DMS79 treated with DMSO at 0.1 percent for 48 hours (cell line): ENCODE measurements at regions not wholly inside any gene's neighbourhood (a gene's known extent, or its start where the extent isn't known, plus 50 kb on each side); places are given as distances from the start of the nearest gene placed in this dataset.
"Not testable (repeated sequence)": the region's sequence is repeated elsewhere in the genome, so short reads cannot be mapped to it uniquely, and the experiment has no call there.

Experiments
- DNase-seq: peaks from one replicate; lab custom pipeline; 2025; lab: John Stamatoyannopoulos, UW

DNA sequence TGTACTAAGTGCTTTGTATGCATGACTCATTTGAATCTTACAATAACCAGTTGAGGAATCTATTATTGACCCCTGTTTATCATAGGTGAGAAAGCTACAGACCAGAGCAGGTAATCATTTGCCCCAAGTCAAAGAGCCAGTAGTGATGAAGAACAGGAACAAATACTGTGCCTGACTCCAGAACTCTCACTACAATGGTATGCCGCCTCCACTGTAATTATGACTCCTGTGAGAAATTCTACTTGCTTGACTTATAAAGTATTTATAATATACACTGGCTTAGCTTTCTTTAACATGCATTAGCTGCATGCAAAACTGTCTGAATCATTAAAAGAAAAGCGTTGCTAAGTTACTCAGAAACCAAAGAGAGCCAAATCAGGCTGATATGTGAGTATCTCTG lies 92.6 kb downstream of the ZNF281 start:
- no peak for DNase-seq

DNA sequence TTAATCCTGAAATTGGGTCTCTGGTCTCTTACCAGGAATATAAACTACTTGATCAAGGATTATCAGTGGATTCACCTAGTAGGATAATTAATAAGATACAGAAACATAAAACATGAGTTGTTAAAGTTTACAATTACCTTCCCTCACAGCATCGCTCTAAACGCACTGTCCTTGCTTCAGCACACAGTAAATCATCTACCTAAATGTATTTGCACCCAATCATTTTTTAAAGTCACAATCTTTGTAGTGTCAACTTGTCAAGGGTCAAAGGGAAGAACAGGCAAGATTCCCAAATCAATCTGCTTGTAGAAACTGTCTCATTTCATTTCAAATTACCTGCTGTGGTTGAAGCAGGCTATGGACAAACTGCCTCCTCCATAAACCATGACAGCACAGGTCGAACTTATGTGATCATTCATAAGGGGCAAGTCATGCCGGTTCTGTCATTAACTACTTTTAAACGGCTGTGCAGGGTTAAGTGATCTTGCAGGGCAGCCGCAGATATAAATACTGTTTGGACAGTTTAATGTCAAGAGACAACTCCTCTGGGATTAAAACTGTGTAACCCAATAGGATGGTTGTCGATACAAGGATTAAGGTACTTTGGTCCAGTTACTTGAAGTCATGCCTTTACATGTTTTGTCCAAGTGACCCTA lies 93.6 kb downstream of the ZNF281 start:
- DNase-seq, result no peak

DNA sequence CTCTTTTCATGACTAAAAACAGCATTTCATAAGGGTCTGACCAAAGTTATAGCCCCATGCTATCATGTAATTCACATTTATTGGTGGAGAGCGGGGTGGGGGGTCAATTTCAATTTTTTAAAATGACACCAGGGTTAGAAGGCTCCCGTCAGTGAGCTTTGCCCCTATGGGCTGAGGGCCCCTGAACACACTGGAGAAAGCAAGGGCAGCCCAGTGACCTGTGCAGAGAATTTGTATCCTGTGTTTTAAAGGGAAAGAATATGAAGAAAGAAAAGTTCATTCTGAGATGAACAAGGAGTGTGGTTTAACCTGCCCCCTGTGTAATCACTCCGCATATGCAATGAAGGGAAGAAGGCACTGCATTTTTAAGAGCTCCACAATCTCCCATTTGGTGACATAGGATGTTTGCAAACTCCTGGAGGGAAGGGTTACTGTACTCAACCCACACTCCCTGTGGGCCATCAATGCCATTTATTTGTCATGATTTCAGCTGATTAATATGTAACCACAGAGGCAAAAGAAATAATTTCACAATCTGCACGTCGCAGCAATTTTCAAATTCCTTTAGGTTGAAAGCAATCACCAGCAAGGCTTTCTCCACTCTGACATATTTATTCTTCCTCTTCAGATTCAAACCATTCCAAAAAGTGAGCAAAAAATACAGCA lies 95.6 kb downstream of the ZNF281 start:
- no peak for DNase-seq

DNA sequence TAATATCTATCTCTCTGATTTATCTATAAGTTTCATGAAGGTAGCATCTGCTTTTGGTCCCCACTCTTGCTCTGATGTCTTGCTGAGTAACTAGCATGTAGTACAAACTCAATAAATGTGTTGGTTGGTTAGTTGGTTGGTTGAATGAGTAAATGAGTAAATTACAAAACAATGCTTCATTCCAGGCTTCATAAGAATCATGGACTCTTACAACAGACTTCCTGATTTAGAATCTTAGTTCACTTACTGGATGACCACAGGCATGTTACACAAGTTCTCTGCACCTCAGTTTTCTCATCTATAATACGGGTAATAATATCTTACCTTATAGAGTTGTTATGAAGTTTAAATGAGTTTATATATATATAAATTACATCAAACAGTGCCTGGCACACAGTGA lies 98.6 kb downstream of the ZNF281 start:
- no peak for DNase-seq

DNA sequence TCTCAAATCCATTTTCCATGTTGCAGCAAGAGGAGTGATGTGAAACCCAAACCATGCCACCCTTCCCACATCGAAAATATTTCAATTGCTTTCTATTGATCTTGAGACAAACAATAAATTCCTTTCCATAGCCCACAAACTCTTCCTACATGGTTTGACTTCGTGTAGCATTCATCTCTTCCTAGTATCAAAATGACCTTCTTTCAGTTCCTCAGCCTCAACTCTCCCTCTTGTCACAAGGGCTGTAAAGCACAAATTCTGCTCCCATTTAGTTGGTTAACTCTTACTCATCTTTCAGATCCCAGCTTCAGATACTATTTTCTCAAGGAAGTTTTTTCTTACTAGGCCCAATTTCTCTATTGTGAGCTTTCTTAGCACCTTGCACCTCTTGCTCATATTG lies 99.0 kb downstream of the ZNF281 start:
- no peak for DNase-seq

DNA sequence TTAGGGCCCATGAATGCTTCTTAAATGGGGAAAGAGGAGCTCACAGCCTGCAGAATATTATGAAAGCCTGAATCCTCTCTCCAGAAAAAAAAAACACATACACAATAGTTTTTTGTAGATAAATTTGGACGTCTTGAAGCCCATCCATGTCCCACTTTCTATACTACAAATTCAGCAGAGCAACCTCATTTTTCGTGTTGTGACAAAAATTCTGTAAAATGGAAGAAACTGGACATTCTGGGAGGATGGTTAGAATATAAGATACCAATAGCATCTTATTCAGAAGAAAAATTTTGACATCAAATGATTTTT lies 102.1 kb downstream of the ZNF281 start:
- DNase-seq, result no peak

DNA sequence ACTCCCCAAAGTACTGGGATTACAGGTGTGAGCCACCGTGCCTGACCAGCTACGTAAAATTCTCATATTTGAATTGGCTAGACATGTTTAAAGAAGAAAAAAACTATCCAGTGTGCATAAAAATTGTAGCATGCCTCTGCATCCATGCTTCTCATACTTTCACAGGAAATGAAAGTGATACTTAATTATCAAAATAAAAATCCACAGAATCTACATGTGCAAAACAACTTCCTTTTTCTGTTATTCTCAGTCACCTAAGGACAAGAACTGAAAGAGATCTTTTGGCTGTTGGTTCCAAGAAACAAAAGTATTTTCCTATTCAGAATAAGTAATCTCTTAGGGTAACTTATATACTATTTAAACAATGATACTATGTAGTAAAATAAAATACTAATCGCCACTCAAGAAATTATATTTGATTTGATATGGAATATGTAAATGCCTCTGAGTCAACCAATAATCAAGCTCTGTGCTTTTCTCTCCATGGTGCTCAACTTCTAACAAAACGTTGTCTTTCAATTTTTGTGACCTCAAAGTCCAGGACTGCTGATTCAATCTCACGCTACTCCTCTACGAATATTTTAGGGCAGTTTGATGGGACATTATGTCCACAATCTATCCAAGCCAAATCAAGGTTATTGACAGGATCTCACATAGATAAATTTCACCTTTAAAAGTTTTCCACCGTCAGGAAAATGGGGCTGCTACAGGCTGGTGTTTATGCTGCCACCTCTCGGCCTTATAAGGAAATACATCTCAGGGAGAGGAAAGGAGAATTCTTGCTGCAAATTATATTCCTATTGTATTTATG lies 102.7 kb downstream of the ZNF281 start:
- peak; percentile 7 for DNase-seq

DNA sequence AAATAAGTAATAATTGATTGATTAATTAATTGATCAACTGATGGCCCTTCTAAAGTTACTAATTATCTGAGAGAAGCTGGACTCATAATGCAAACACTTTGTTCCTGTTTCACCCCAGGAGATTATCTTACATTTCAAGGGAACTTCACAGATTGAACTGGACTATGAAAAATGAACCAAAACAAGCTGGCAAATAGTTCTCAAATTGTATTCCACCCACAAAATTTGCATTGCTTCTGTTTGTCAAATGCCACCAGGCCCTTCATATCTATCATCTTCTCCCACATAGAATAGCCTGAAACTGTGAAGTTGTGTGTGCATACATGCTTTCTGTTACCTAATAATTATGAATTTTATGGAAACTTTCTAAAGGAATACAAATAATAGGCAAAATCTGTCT lies 104.0 kb downstream of the ZNF281 start:
- no peak for DNase-seq

DNA sequence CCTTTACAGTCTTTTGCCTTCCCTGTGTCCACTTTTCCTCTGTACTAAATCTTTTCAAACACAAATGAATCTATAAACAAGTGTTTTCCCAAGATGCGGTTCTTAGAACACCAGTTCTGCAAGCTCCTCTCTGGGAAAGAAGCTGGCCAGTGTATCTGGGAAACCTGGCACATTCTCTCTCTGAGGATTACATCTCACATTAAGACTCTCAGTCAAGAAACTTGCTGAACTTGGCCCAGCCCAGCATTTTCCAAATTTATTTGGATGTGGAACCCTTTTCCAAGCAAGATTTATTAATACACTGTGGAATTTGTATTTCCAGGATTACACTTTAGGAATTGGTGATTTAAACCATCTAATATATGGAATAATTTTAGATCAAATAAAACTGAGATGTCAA lies 105.7 kb downstream of the ZNF281 start:
- no peak for DNase-seq

DNA sequence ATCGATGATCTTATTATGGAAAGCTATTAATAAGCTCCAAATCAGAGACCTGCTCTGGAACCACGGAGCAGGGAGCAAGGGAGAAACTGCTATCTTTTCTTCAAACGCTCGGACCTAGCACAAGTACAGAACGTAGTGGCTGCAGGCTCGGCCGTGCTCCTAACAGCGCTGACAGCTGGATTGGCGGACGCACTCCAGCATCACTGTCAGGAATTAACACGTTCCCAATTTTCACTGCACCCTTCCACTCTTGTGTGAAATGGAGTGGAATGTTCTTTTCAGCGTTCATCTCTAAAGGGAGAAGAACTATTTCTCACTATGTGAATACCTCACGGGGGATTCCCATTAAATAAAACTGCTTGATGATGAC lies 106.9 kb downstream of the ZNF281 start:
- peak; percentile 22 for DNase-seq

DNA sequence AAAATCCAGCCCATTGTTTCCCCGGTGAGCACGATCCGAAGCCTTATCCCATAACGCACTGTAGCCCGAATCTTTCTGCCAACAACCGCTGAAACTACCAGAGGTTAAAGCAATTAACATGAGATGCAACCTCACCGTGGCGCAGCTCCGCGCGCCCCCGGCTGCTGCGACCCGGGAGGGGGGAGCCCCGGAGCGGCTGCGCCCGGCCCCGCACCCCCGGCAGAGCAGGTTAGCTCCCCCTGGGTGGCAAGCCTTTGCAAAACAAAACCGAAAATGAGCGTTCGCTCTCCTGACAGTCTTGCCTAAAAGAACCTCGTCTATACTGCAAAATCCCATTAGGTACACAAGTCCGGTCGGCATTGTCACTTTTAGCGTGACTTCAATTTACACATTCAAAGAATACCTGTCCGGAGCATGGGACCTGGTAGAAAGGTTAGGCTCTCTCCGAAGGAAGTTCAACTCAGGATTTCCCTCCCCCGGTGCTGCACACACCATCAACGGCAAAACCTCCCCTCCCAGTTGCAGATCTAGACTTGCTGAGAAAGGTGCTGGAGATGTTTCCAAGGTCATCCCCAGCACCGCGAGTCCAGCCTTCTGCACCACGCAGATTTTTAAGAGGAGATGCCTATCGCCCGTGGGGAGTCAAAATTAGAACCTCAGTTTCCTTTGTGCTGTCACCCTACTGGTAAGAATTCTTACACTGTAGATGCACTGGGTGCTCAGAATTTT lies 107.5 kb downstream of the ZNF281 start:
- peak; percentile 38 for DNase-seq

DNA sequence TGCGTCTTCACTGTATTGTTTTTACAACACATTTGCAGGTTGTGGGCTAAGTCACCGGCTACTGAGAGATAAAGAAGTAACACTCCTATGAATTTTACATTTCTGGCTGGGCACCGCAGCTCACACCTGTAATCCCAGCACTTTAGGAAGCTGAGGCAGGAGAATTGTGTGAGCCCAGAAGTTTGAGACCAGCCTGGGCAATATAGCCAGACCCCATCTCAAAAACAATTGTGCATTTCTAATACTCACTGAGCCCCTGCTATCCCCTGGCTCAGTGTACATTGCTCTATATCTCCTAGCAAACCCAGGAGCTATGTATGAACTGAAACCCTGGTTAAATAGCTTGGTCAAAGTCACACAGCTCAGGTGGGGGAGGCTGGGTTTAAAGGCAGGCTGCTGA lies 108.7 kb downstream of the ZNF281 start:
- no peak for DNase-seq

DNA sequence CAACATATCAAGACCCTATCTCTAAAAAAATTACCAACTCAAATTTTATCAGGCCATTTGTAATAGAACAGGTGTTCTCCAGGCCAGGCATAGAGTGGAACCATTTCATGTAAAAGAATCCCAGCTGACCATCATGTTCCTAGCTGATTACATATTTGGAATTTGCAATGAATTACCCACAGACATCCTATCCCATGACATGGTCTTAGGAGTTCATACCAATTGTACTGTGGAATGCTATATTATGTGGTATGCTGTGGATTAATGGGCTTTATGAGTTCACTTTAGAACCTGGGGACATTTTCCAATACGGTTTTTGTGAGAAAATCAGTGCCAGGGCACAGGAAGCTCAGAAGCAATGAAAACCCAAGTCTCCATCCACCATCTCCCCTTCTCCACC lies 110.3 kb downstream of the ZNF281 start:
- DNase-seq, result no peak

DNA sequence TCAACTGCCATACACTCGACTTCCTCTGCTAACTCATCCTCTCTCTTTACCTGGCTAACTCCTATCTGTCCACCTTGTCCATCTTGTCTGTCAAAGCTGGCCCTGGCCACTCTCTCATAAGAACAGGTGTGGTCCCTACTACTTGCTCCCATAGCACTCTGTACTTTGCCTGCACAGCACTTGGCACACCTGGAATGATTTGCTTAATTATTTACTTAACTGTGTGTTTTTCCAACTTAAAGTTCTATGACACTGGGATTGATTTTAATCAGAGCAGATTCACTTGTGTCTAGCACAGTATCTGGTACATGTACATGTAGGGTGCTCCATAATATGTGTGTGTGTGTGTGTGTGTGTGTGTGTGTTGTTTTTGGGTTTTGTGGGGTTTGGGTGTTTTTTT lies 111.6 kb downstream of the ZNF281 start:
- DNase-seq, result no peak

DNA sequence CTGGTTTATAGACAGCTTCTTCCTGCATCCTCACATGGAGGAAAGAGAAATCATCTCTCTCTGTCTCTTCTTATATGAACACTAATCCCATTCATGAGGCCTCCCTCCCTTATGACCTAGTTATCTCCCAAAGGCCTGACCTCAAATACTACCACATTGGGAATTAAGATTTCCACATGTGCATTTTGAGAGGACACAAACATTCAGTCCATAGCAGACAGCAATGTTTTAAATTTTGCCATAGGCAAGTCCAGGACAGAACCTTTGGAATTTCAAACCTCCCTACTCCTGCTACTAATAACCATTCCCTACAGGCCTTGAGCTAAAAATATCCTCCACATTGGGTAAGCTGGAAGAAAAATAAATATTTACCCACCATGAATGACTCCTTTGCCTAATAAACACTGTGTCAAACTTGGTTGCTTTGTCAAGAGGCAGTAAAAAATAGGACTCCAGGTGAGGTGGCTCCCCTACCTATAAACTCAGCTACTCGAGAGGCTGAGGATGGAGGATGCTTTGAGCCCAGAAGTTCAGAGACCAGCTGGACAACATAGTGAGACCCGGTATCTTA lies 113.7 kb downstream of the ZNF281 start:
- no peak for DNase-seq

DNA sequence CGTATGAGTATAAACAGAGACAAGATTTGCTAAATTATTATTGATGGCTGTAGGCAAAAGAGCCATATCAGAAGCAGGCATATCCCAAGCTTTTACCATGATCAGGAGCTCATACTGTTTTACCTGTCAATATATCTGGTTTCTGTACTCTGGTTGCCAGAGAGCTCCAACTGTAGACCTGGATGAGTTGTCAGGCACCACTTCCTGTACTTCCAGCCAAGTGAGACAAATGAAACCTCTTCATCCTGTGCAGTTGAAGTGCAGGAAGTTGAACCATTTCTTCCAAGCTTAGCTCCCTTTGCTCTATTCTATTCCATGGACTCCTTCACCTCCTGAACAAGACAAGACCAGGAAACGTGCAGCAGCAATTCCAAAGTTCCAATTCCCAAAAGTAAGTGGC lies 115.6 kb downstream of the ZNF281 start:
- DNase-seq, result no peak

DNA sequence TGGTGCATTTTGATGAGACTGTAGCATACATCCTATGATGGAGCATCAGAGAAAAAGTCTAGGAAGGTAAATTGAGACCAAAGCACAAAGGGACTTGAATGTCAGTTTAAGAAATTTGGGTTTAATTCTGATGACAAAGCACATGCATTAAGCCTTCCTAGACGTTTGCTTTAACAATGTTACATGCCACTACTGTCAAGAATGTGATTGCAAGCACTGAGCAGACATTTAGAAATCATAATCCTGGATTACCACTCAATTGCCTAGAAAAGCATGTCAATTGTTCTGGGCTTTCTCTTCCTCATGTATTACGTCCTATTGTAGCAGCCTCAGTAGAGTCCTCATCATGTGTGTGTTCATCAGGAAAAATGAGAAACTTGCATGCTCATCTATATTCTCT lies 117.1 kb downstream of the ZNF281 start:
- DNase-seq, result no peak

DNA sequence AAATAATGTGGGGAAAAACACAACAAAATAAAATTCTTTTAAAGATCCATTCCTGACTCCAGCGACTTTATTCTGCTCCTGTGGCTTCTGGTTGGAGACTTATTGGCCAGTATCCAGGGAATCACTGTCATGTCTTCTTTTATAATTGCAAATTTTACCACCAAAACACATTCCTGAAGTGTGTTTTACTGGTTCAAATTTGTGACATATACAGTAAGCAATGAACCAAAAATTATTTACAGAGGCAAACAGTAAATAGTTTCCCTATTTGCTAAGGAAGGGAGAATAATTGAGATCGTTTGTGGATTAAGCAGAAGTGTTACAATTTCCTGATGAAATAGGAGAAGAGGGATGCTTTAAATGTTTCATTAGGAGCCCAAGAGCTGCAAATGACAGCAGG lies 118.7 kb downstream of the ZNF281 start:
- no peak for DNase-seq

DNA sequence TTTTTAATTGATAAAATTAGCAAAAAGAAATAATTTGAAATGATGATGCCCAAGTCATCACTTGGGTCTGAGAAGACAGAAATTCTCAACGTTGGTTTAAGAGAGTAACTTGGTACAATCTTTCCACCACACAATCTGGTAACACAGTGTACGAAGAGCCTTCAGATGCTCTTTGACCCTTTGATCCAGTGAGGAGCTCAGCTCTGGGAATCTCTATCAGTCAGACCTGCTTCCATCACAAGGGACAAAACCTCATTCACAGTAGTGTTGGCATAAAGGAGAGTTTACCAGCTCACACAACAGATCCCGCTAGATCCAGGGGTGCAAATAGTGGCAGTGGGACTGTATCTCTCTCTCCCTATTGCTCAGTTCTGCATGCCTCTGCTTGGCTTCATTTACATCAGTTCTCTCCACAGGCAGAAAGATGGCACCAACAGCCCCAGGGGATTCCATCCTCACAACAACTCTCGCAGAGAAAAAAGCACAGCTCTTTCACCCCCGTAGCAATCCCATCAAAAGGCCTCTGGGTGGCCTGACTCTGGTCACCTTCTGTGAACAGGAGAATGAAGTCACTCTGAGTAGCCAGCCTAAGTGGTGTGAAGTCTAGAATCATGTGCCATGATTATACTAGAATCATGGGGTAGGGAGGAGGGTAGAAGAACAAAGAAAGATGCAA lies 119.7 kb downstream of the ZNF281 start:
- DNase-seq, result no peak

DNA sequence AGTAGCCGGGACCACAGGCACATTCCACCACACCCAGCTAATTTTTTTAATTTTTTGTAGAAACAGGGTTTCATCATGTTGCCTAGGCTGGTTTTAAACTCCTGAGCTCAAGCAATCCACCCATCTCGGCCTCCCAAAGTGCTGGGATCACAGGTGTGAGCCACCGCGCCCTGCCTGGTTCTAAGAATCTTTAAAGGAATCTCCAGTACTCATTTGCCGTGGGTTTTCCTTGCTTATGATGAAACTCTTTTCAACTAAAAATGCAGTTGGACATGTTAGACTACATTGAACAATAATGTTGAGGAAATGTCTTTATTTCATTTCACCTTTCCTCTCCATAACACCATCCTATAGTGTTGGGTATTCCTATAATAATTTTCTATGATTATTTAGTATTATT lies 121.6 kb downstream of the ZNF281 start:
- no peak for DNase-seq

DNA sequence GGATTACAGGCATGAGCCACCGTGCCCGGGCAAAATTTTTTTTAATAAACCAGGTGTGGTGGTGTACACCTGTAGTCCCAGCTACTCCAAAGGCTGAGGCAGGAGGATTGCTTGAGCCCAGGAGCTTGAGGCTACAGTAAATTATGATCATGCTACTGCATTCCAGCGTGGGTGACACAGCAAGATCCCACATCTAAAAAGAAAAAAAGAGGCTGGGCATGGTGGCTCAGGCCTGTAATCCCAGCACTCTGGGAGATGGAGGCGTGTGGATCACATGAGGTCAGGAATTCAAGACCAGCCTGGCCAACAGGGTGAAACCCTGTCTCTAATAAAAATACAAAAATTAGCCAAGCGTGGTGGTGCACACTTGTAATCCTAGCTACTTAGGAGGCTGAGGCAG lies 125.6 kb downstream of the ZNF281 start:
- not testable (repeated sequence) for DNase-seq
